ES-I3 (cell line): ENCODE measurements at regions not wholly inside any gene's neighbourhood (a gene's known extent, or its start where the extent isn't known, plus 50 kb on each side); places are given as distances from the start of the nearest gene placed in this dataset.

Source experiments
- H3K36me3 ChIP-seq: 2 replicates; pipeline ENCODE4 v1.6.1; 2013; ENCODE audit warnings: mild to moderate bottlenecking, low read length, control low read depth, moderate library complexity; ENCODE audit not compliant: insufficient read depth
- H3K4me1 ChIP-seq: 2 replicates; pipeline ENCODE4 v1.6.1; 2013; ENCODE audit warnings: mild to moderate bottlenecking, control low read depth, low read length; ENCODE audit not compliant: insufficient read depth
- H3K9ac ChIP-seq: 2 replicates; pipeline ENCODE4 v1.6.1; 2013; ENCODE audit warnings: low read depth, mild to moderate bottlenecking, low read length, moderate library complexity
- H3K9me3 ChIP-seq: 2 replicates; pipeline ENCODE4 v1.6.1; 2013; ENCODE audit warnings: mild to moderate bottlenecking, low read length, moderate library complexity; ENCODE audit not compliant: control insufficient read depth, insufficient read depth

DNA sequence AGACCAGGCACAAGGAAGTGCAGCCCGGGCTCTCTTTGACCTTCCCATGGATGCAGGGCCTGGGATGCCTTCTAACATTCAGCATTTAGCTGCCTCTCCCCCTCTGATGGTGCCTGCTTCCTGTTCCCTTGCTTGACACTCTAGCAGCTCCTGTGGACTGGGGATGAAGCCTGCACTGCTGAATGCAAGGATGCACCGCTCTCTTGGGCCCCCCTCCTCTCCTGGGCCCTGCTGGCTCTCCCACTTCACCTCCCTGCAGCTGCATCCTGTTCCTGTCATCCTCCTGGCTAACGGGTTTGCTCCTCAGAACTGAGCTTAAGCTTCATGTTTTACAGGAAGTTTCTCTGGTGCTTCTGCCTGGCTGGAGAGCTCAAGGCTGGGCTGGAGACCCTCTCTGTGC lies 254.1 kb downstream of the TSN start:
- no peaks in the 10 kb centered on the region for H3K9me3 ChIP-seq
- peaks cover 10% of the 10 kb centered on the region; the same call in 1 of the 2 replicates for H3K4me1 ChIP-seq
- H3K9ac ChIP-seq: no peak overlapping the region
- H3K36me3 ChIP-seq: no peaks in the 10 kb centered on the region

DNA sequence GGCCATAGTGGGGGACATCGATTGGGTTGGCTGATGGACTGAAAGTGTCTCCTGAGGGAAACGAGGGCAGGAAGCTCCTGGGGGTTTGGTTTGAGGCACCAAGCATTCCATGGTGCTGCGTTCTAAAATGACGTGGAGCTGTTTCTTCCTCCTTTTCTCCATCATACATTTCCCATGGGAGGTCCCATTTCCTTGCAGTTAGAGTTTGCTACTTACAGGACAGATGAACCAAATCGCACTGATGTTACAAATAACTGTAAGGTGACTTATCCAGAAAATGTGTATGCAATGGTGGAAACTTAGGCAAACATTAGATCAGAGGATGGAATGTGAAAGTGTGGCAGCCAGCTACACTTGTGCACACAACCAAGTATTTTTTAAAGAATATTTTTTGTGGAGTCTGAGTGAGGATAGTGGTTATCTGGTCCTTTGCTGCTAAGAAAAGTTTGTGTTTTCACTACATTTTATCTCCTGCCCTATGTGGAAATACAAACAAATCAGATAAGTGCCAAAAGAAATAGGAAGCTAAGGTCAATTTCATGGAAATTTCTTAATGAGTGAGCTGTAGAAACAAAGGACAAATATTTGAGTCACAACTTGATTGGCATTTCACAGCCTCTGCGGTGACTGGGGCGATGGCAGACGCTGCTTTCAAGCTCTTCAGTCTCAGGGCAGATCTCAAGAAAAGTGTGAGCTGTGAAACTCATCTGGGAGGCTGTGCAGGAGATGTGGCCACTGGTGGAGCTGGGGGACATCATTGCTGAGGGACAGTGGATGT lies 256.2 kb downstream of the TSN start:
- H3K36me3 ChIP-seq: no peaks in the 10 kb centered on the region
- H3K4me1 ChIP-seq: peaks cover 10% of the 10 kb centered on the region; the same call in 1 of the 2 replicates
- no peaks in the 10 kb centered on the region for H3K9me3 ChIP-seq
- H3K9ac ChIP-seq: no peak overlapping the region

GRCh38 chr2:122018736-122019135 lies 263.3 kb downstream of the TSN start:
- H3K9ac ChIP-seq: no peak overlapping the region
- no peaks in the 10 kb centered on the region for H3K36me3 ChIP-seq
- H3K4me1 ChIP-seq: peaks cover 6% of the 10 kb centered on the region
- H3K9me3 ChIP-seq: no peaks in the 10 kb centered on the region

DNA sequence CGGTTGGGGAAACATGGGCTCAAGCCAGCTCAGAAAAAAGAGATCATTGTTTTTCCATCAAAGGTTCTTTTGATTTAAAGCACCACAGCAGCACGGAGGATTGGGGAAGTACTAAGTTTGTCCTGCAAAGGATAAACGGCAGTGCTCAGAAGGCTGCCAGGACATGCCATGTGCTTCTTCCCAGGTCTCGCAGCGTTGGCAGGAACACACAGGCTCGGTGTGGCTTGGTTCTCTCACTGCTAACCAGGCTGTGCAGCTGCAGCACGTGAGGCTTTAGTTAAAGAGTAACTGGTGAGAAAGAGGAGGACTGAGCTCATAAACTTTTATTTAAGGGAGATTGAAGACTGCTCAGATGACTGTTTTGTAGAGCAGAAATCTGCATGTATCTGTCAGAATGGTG lies 264.3 kb downstream of the TSN start:
- no peaks in the 10 kb centered on the region for H3K36me3 ChIP-seq
- no peak overlapping the region for H3K9ac ChIP-seq
- H3K9me3 ChIP-seq: no peaks in the 10 kb centered on the region
- H3K4me1 ChIP-seq: peaks cover 6% of the 10 kb centered on the region

DNA sequence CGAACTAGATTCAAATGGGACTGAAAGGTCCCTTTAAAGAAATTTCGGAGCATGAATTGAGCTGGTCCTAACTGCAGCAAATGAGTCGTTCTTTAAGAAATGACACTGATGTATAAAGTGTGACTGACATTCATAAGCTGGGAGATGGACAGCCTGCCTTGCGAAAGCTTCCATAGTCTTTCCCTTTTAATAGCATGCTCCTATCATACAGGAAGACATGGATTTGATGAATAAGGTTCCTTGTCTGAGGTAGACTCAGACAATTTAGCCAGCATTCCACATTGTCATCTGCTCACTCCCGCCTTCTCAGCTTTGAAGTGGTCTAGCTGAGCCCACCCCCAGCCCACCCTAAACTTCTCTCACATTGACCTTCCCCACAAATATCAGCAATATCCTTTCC lies 264.9 kb downstream of the TSN start:
- H3K9me3 ChIP-seq: no peaks in the 10 kb centered on the region
- no peaks in the 10 kb centered on the region for H3K36me3 ChIP-seq
- H3K4me1 ChIP-seq: peaks cover 6% of the 10 kb centered on the region
- no peak overlapping the region for H3K9ac ChIP-seq

DNA sequence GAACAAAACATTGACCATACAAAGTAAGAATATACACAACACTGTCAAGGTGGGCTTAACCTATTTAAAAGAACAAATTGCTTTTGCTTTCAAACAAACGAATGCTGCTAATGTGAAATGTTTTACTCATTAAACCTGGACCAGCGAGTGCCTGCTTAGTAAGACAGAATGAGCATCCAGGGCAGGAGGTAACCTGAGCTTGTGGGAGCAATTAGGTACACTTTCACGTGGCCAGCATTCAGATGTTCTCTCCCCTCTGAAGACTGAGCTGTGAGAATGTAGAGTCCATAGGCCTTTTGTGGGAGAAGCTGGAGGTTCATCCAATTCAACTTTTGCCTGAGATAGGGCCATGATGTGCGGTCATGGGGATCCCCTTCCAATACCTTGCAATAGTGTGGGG lies 266.5 kb downstream of the TSN start:
- H3K4me1 ChIP-seq: peaks cover 6% of the 10 kb centered on the region
- H3K9ac ChIP-seq: no peak overlapping the region
- H3K36me3 ChIP-seq: no peaks in the 10 kb centered on the region
- H3K9me3 ChIP-seq: no peaks in the 10 kb centered on the region

DNA sequence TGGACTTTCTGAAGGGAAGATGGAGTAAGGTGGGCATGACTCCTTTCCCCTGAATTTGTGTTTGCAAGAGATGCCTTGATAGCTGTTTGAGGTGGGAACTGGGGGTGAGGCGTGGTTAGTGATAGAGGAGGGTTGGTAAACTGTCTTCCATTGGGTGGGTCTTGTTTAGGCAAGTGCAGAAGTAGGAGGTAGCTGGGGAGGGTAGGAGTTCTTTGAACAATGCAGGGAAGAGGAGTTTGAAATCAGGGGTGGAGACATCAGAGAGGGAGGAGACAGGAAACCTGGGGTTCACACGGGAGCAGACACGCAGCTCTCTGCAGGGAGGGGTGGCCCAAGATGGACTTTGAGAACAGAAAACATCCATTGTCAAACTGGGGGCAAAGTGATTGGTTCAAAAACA lies 267.1 kb downstream of the TSN start:
- Histone ChIP-seq H3K9me3 (no peaks in the 10 kb centered on the region), H3K4me1 (peaks cover 6% of the 10 kb centered on the region), H3K9ac (no peak overlapping the region), H3K36me3 (no peaks in the 10 kb centered on the region)

- Histone ChIP-seq H3K9me3 (no peaks in the 10 kb centered on the region), H3K36me3 (no peaks in the 10 kb centered on the region), H3K9ac (no peak overlapping the region), H3K4me1 (peaks cover 6% of the 10 kb centered on the region)
Measured at GRCh38 chr2:122023059-122023864, 267.8 kb downstream of the TSN start.

- Histone ChIP-seq H3K9me3 (no peaks in the 10 kb centered on the region), H3K4me1 (peaks cover 6% of the 10 kb centered on the region; the same call in 1 of the 2 replicates), H3K36me3 (no peaks in the 10 kb centered on the region), H3K9ac (no peak overlapping the region)
Measured at GRCh38 chr2:122027510-122028217, 272.2 kb downstream of the TSN start.

DNA sequence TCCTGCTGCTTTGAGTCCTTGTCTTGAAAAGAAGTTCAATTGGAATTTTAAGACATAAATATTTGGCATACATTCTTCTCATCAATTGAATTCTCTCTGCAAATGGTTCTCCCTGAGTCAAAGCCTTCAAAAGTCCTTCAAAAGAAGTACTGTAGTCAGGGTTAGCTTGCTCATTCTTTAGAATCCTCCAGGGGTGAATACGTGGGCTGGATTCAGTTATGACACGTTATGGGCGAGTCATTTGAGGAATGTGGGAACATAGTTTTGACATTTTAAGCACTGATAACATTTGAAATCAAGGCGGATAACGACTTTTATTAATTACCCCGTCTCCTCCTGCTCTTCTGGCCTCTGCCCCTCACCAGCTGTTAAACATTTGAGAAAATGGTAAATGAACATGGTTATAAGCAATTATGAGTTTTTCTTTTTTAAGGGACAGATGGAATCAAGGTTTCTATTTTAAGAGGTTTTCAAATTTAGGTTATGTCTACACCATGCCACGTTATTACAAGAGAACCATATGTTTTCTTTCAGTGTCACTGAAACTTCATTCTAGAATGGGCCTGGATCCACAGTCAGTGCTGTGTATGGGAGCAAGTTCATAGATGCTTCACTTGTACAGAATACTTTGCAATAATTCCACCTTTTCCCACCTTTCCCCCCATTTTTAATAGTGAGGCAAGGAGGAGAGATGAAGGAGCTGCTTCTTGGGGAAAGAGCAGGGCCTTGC lies 273.1 kb downstream of the TSN start:
- no peaks in the 10 kb centered on the region for H3K36me3 ChIP-seq
- no peaks in the 10 kb centered on the region for H3K9me3 ChIP-seq
- no peak overlapping the region for H3K9ac ChIP-seq
- H3K4me1 ChIP-seq: no peaks in the 10 kb centered on the region

DNA sequence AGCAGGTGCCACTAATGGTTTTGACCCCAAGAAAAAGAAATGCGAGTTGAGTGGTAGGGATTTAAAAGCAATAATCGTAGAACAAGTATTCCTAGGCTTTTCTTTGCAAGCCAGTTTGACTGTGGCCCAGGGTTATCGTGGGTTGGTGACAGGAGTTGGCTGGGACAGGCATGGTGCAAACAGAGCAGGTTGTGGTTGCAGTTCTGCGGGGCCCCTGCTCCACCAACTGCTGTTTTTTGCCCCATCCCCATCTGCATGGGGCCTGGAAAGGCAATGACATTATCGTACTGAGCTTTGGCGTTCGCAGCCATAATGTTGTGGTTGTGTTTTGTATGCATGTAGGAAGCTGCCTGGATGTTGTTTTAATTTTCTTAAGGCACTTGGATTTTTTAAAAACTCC lies 274.0 kb downstream of the TSN start:
- H3K4me1 ChIP-seq: peaks cover 4% of the 10 kb centered on the region; the same call in 1 of the 2 replicates
- no peak overlapping the region for H3K9ac ChIP-seq
- H3K36me3 ChIP-seq: no peaks in the 10 kb centered on the region
- H3K9me3 ChIP-seq: no peaks in the 10 kb centered on the region

DNA sequence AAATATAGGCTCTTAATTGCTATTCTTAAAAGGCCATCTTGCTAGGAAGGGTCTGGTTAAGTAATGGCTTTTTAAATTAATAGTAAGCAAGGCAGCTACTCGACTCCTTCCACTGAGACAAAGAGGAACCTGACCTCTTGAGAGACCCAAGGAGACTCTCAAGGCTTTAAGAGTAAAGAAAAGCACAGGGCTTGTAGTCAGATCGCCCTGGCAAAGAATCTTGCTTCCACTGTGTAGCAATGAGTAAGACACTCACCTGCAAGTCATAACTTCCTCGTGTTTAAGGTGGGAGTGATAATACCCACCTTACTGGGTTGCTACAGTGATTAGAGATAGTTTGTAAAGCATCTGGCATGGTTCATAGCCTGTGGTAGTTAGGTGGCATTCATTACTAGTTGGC lies 274.5 kb downstream of the TSN start:
- no peaks in the 10 kb centered on the region for H3K9me3 ChIP-seq
- no peaks in the 10 kb centered on the region for H3K36me3 ChIP-seq
- no peak overlapping the region for H3K9ac ChIP-seq
- peaks cover 9% of the 10 kb centered on the region; the same call in 1 of the 2 replicates for H3K4me1 ChIP-seq

DNA sequence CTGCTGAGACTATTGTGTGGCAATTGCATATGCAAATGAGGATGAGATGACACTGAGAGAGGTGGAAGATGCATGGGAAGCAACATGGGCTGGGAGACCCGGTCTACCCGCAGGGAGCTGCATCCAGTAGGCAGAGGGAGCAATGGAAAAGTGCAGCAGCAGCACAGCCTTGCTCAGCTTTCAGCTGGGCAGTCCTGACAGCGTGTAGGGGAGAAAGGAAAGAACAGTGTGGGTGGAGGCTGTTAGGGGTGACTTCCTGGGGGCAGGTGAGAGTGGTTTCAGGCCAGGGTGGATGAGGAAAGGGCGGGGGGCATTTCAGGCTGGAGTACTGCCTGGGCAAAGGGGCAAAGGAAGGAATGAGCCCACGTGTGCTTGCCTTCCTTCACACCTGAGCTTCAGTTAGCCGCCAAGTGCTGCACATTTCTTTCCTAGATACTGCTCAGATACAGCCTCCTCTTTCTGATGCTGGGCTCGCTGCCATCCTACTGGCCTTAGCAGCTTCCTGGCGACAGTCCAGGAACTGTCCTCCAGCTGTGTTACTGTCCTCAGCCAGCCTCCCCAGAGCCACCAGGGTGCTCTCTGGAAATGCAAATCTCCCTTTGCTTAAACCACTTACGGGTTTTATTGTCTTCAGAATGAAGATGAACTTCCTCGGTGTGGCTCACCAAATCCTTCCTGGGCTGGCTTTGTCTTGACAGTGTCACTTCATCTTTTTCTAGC lies 276.3 kb downstream of the TSN start:
- H3K4me1 ChIP-seq: peaks cover 10% of the 10 kb centered on the region; the same call in 1 of the 2 replicates
- H3K36me3 ChIP-seq: no peaks in the 10 kb centered on the region
- no peak overlapping the region for H3K9ac ChIP-seq
- no peaks in the 10 kb centered on the region for H3K9me3 ChIP-seq
